Activated gamma-delta T cell (primary cell): ENCODE measurements at regions not wholly inside any gene's neighbourhood (a gene's known extent, or its start where the extent isn't known, plus 50 kb on each side); places are given as distances from the start of the nearest gene placed in this dataset.
"Not testable (repeated sequence)": the region's sequence is repeated elsewhere in the genome, so short reads cannot be mapped to it uniquely, and the experiment has no call there.

ENCODE experiments used
- DNase-seq: peaks from one replicate; lab custom pipeline; 2025; lab: John Stamatoyannopoulos, UW

- no peak for DNase-seq
Measured at GRCh38 chr2:59182249-59182648, 941.1 kb upstream of the FANCL start.

- DNase-seq, result no peak
Measured at GRCh38 chr2:59181347-59181746, 940.2 kb upstream of the FANCL start.

- no peak for DNase-seq
Measured at GRCh38 chr2:59180621-59181020, 939.5 kb upstream of the FANCL start.

- no peak for DNase-seq
Measured at GRCh38 chr2:59180111-59180510, 939.0 kb upstream of the FANCL start.

GRCh38 chr2:59177748-59178147 lies 936.6 kb upstream of the FANCL start:
- no peak for DNase-seq

GRCh38 chr2:59176737-59177136 lies 935.6 kb upstream of the FANCL start:
- no peak for DNase-seq

GRCh38 chr2:59174536-59175243 lies 933.6 kb upstream of the FANCL start:
- no peak for DNase-seq

- DNase-seq, result no peak
Measured at GRCh38 chr2:59173325-59173724, 932.2 kb upstream of the FANCL start.

- DNase-seq, result no peak
Measured at GRCh38 chr2:59171019-59171418, 929.9 kb upstream of the FANCL start.

- no peak for DNase-seq
Measured at GRCh38 chr2:59168766-59169165, 927.6 kb upstream of the FANCL start.

GRCh38 chr2:59167514-59167913 lies 926.4 kb upstream of the FANCL start:
- no peak for DNase-seq

- DNase-seq, result not testable (repeated sequence)
Measured at GRCh38 chr2:59157908-59158307, 916.8 kb upstream of the FANCL start.

- no peak for DNase-seq
Measured at GRCh38 chr2:59151805-59152204, 910.7 kb upstream of the FANCL start.

GRCh38 chr2:59150217-59150849 lies 909.2 kb upstream of the FANCL start:
- DNase-seq, result no peak

- DNase-seq, result no peak
Measured at GRCh38 chr2:59149271-59149670, 908.1 kb upstream of the FANCL start.

- no peak for DNase-seq
Measured at GRCh38 chr2:59112258-59112657, 871.1 kb upstream of the FANCL start.

- no peak for DNase-seq
Measured at GRCh38 chr2:59096973-59097372, 855.8 kb upstream of the FANCL start.

GRCh38 chr2:59093571-59093970 lies 852.4 kb upstream of the FANCL start:
- DNase-seq, result no peak

- DNase-seq, result no peak
Measured at GRCh38 chr2:59084326-59084725, 843.2 kb upstream of the FANCL start.

GRCh38 chr2:59083075-59083828 lies 842.1 kb upstream of the FANCL start:
- DNase-seq, result no peak

GRCh38 chr2:59082657-59083056 lies 841.5 kb upstream of the FANCL start:
- no peak for DNase-seq

GRCh38 chr2:59080451-59081181 lies 839.5 kb upstream of the FANCL start:
- DNase-seq, result no peak
